Liver (tissue), 7 donors: ENCODE measurements at regions not wholly inside any gene's neighbourhood (a gene's known extent, or its start where the extent isn't known, plus 50 kb on each side); places are given as distances from the start of the nearest gene placed in this dataset.
"Not testable (repeated sequence)": the region's sequence is repeated elsewhere in the genome, so short reads cannot be mapped to it uniquely, and the experiment has no call there.

Source experiments
- DNase-seq: peaks from one replicate; pipeline ENCODE4 v3.0.0-alpha.2; 2017; ENCODE audit warnings: low spot score
- H3K27ac ChIP-seq, 2 donors: one replicate each; pipeline ENCODE4 v1.7.0; 2013; ENCODE audit warnings: inconsistent platforms in 2 of 2, low read length in 2 of 2, control low read depth in 1 of 2, low read depth in 1 of 2, mild to moderate bottlenecking in 1 of 2
- H3K27me3 ChIP-seq, 4 donors: one replicate each; pipeline versions ENCODE4 v1.6.1 to v1.7.0; 2013; ENCODE audit warnings: low read length in 3 of 4, inconsistent platforms in 1 of 4, mild to moderate bottlenecking in 1 of 4, moderate library complexity in 1 of 4; ENCODE audit not compliant: control insufficient read depth in 4 of 4, insufficient read depth in 4 of 4
- H3K36me3 ChIP-seq, 4 donors: one replicate each; pipeline versions ENCODE4 v1.6.1 to v1.7.0; 2013; ENCODE audit warnings: low read length in 3 of 4, mild to moderate bottlenecking in 3 of 4, low read depth in 1 of 4, moderate library complexity in 1 of 4; ENCODE audit not compliant: control insufficient read depth in 4 of 4, insufficient read depth in 3 of 4
- H3K4me1 ChIP-seq, 4 donors: one replicate each; pipeline versions ENCODE4 v1.6.1 to v1.7.0; 2013; ENCODE audit warnings: low read length in 3 of 4, mild to moderate bottlenecking in 3 of 4, moderate library complexity in 1 of 4; ENCODE audit not compliant: control insufficient read depth in 4 of 4, insufficient read depth in 4 of 4
- H3K4me3 ChIP-seq, 3 donors: one replicate each; pipeline versions ENCODE4 v1.6.1 to v1.7.0; 2013; ENCODE audit warnings: low read length in 3 of 3, control low read depth in 1 of 3, low read depth in 1 of 3, mild to moderate bottlenecking in 1 of 3
- H3K9ac ChIP-seq, 2 donors: one replicate each; pipeline ENCODE4 v1.7.0; 2013; ENCODE audit warnings: low read length in 2 of 2, mild to moderate bottlenecking in 2 of 2, moderate library complexity in 2 of 2, control low read depth in 1 of 2, low read depth in 1 of 2
- H3K9me3 ChIP-seq, 4 donors: one replicate each; pipeline versions ENCODE4 v1.6.1 to v1.7.0; 2013; ENCODE audit warnings: low read length in 3 of 4; ENCODE audit not compliant: control insufficient read depth in 4 of 4
- RAD21 ChIP-seq, 2 donors: IDR thresholded peaks; 2 replicates each; pipeline ENCODE4 v1.6.1; 2016; ENCODE audit warnings: antibody characterized with exemption in 2 of 2, mild to moderate bottlenecking in 2 of 2
- WGBS: extraction: QIAGEN DNeasy Blood & Tissue Kit; methylation state at CpG from one replicate; pipeline ENCODE4 v1.1.7; 2013; 5-methylcytosine and 5-hydroxymethylcytosine counted together
- donor health status: healthy.
- donor health status: healthy.
- donor health status: healthy.
- donor health status: healthy.

DNA sequence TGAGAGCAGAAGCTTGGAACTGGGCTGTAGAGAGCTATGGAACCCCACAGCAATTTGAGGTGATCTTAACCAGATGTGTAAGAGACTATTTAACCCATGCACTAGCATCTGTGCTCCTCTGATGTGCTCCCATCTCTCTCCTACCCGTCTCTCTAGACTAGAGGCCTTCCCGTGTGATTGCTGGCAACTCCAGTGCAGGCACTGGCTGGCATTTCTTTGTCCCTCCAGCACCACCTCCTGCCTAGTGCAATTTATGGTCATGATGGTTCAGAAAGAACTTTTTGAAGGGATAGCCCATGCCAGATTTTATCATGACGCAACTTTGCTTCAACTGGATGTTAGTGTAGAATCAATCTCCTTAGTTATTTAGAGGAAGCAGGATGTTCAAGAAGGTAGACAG, 193.0 kb downstream of the BCL2L11 start:
- peak; percentile 54 to 58 for TF ChIP-seq RAD21 (IDR thresholded peaks at IDR 0.05)

DNA sequence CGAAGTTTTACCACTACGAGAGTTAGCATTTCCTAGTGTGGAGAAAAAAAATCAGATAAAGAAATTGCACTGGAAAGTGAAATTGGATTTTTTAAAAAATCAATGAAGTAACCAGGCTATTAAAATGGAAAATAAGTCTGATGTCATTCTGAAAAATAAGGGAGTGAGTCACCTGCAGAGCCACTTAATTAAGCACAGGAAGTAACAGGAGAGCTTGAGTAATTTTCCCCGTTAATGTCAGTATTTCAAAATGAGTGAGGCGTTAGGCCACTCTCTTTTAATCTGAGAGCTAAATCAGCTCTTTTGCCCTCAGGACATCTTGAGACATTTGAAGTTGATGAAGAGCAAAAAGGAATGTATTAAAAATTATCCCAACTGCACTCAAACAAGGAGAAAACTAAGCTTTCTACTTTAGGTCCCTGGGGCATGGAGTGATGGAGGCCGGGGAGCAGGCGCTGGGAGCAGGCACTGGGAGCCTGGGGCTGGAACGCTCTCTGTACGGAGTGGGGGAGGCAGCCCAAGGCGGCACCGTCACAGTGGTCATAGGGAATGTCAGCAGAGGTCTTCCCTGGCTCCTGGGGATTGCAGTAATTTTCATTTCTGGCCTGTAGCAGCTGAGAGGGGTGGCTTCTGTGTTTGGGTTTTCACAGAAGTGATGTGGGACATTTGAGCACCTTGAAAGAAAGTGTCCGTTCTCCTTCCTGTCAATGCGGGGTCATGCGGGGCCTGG, 194.6 kb downstream of the BCL2L11 start:
- H3K36me3 ChIP-seq, H3K9me3 ChIP-seq, H3K4me1 ChIP-seq, H3K27me3 ChIP-seq, H3K9ac ChIP-seq, DNase-seq, H3K4me3 ChIP-seq, H3K27ac ChIP-seq: not testable (repeated sequence)
- WGBS = 83% methylated on average over 11 of the region's 13 CpGs

More for the DNA sequence above, 193.0 kb downstream of the BCL2L11 start:
- not testable (repeated sequence) for H3K27me3 ChIP-seq, H3K4me3 ChIP-seq, H3K4me1 ChIP-seq, H3K27ac ChIP-seq, H3K9ac ChIP-seq, DNase-seq, H3K36me3 ChIP-seq, H3K9me3 ChIP-seq
- 29% methylated on average over 2 of the region's 3 CpGs for WGBS

DNA sequence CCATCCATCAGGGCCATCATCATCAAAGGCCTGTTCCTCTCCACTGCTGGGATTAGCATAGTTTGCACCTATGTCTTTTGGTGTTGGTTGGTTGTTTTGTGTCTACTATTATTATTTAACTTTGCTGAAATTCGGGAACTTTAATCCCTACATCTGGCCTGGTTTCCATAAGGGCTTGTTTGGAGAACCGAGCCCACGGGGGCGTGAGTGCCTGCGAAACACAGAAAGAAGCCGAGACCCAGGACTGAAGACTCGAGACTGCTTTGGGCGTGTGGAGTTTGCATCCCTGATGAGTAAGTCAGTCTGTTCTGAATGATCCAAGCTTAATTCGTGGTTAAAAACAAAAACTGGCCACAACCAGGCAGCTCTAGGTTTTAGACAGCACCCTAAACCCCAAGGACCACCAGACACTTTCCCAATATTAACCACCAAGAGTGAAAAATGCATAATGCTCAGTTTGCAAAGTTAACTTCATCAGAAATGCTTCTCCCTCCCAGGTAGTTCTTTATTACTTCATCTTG, 195.6 kb downstream of the BCL2L11 start:
- DNase-seq, H3K27me3 ChIP-seq, H3K36me3 ChIP-seq, H3K4me3 ChIP-seq, H3K9me3 ChIP-seq, H3K4me1 ChIP-seq, H3K27ac ChIP-seq, H3K9ac ChIP-seq: not testable (repeated sequence)
- WGBS = 95% methylated on average over 8 of the region's 9 CpGs

DNA sequence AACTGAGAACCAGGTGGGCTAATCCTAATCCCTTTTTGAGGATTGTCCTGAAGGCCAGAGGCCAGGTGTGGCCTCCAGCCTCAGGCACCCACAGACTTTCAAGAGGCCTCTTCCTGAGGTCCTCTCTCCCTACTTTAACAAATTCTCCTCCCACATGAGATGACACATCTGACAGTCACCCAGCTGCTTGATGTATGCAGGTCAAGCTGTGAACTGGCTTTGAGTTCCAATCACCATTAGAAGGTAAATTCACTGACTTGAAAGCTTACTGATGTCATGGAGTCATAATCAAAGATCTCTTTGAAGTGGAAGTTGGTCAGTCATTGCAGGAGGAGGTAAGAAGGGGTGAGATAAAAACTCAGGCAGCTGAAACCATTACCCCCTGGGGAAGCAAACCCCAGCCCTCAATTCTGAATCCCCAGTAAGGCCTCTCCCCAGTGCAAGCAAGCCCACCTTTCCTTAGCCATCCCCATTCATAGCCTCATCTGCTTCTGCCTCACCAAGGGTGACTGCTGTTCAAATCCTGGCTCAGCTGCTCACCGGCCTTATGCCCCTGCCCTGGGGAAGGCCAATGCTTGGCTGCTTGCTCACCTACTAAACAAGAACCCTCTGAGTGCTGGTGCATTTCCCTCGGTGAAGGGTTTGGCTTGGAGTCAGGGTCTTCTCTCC, 196.3 kb downstream of the BCL2L11 start:
- 100% methylated on average over 2 of the region's 2 CpGs for WGBS
- H3K27me3 ChIP-seq, H3K9me3 ChIP-seq: not testable (repeated sequence)

DNA sequence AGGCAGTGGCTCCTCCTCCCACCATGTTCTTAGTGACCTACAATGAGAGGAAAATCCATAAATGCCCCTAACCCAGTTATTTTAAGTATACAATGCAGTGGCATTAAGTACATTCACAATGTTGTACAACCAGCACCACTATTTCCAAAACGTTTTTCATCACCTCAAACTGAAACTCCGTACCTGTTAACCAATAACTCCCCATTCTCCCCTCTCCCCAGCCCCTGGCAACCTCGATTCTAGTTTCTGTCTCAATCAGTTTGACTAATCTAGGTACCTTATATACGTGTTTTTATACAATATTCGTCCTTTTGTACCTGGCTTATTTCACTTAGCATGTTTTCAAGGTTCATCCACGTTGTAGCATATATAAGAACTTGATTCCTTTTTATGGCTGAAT, 198.8 kb downstream of the BCL2L11 start:
- H3K27me3 ChIP-seq, H3K36me3 ChIP-seq, DNase-seq, H3K4me3 ChIP-seq, H3K9me3 ChIP-seq, H3K4me1 ChIP-seq, H3K27ac ChIP-seq, H3K9ac ChIP-seq: not testable (repeated sequence)
- WGBS = 85% methylated on average over 2 of the region's 6 CpGs

More for the DNA sequence above, 196.3 kb downstream of the BCL2L11 start:
- H3K4me1 ChIP-seq, H3K4me3 ChIP-seq, H3K9ac ChIP-seq, H3K27ac ChIP-seq, H3K36me3 ChIP-seq, DNase-seq: not testable (repeated sequence)

DNA sequence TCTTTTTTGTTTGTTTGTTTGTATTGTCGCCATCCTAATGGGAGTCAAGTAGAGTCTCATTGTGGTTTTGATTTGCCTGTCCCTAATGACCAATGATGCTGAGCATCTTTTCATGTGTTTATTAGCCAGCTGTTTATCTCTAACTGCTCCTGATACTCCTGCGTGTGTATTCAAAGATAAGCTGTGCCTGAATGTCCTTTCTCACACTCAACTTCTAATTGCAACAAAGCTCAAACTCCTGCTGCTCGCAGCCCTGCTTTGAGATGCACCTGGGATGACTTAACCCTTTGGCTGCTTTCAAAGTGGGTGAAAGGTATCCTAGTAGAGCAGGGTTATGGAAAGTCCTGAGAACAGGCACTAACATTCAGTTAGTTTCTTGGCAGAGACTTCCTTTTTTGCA, 199.6 kb downstream of the BCL2L11 start:
- H3K9me3 ChIP-seq, H3K4me1 ChIP-seq, H3K36me3 ChIP-seq, H3K27ac ChIP-seq, H3K9ac ChIP-seq, H3K27me3 ChIP-seq, H3K4me3 ChIP-seq: not testable (repeated sequence)
- 90% methylated on average over 3 of the region's 3 CpGs for WGBS
- DNase-seq = peak; percentile 22

DNA sequence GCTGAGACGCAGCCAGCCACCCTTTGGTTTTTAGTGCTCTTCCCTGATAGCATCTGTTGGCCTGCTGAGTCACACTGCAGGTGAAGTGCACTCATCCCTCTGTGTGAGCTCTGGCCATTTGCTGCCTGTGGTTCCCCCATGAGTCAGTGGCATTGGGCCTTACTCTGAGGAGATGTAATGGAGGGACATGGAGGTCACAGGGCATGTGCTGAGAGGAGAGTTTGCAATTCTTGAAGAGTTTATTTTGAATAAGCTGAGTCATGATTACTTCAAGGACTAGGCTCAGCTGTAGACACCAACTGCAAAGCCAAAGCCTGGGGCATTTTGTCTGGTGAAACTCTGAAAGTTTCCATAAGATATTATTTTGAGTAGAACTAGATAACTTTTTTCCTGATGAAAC, 200.3 kb downstream of the BCL2L11 start:
- H3K36me3 ChIP-seq, H3K9me3 ChIP-seq, H3K4me1 ChIP-seq, H3K27me3 ChIP-seq, H3K9ac ChIP-seq, H3K27ac ChIP-seq, H3K4me3 ChIP-seq: not testable (repeated sequence)
- 95% methylated on average over 1 of the region's 1 CpG for WGBS
- DNase-seq = peak; percentile 34

DNA sequence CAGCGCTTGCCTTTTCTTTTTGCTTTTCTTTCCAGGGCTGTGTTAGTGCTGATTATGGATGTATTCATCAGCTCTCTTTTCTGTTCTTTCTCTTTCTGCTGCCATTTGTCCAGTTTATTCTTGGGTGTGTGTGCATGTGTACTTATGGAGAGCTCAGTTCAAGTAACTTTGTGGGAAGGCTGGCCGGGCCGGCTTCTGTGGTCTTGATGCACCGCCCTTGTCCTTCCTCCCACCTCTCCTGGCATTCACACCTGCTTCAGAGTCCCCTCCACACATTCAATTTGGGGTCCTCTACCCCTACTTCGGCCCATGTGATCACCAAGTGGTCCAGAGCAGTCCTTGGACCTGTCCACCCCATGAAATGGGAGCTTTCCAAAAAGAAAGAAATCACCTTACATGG, 202.7 kb downstream of the BCL2L11 start:
- H3K9me3 ChIP-seq, H3K36me3 ChIP-seq: not testable (repeated sequence)
- DNase-seq = peak; percentile 12

More for the DNA sequence above, 202.7 kb downstream of the BCL2L11 start:
- not testable (repeated sequence) for H3K4me1 ChIP-seq, H3K27ac ChIP-seq, H3K9ac ChIP-seq, H3K4me3 ChIP-seq, H3K27me3 ChIP-seq
- WGBS = 97% methylated on average over 3 of the region's 5 CpGs
